ENCODE measurements at regions not wholly inside any gene's neighbourhood (a gene's known extent, or its start where the extent isn't known, plus 50 kb on each side); places are given as distances from the start of the nearest gene placed in this dataset.
"Not testable (repeated sequence)": the region's sequence is repeated elsewhere in the genome, so short reads cannot be mapped to it uniquely, and the experiment has no call there.

- POLR2A ChIA-PET = no interaction called here
- TF ChIP-seq, protein P1, sequence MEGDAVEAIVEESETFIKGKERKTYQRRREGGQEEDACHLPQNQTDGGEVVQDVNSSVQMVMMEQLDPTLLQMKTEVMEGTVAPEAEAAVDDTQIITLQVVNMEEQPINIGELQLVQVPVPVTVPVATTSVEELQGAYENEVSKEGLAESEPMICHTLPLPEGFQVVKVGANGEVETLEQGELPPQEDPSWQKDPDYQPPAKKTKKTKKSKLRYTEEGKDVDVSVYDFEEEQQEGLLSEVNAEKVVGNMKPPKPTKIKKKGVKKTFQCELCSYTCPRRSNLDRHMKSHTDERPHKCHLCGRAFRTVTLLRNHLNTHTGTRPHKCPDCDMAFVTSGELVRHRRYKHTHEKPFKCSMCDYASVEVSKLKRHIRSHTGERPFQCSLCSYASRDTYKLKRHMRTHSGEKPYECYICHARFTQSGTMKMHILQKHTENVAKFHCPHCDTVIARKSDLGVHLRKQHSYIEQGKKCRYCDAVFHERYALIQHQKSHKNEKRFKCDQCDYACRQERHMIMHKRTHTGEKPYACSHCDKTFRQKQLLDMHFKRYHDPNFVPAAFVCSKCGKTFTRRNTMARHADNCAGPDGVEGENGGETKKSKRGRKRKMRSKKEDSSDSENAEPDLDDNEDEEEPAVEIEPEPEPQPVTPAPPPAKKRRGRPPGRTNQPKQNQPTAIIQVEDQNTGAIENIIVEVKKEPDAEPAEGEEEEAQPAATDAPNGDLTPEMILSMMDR (IDR thresholded peaks at IDR 0.05) = no peak
- intact Hi-C loops (cut with micrococcal nuclease) = loop anchor here (5.0 kb wide), 5 partner anchors 36 to 276 kb away; no protein-coding TSS in a partner anchor
- H3K4me3 Mint-ChIP-seq = no peak overlapping the region
- H3K27me3 Mint-ChIP-seq = no peaks in the 10 kb centered on the region
- peaks cover 38% of the 10 kb centered on the region for H3K9me3 Mint-ChIP-seq
- no peak for DNase-seq
- peak overlapping the region; percentile 52 for H3K27ac Mint-ChIP-seq
- CTCF ChIA-PET = interaction anchor here (0.7 to 1.2 kb wide), 2 partner anchors 89 to 859 kb away, joined by 3 read pairs; no protein-coding TSS in a partner anchor
- H3K4me1 Mint-ChIP-seq (ENCODE audit: low read depth) = peaks cover 67% of the 10 kb centered on the region
- peaks cover 60% of the 10 kb centered on the region for H3K36me3 Mint-ChIP-seq (ENCODE audit: low read depth)
- no peak for ATAC-seq
Measured at GRCh38 chr12:47308672-47309071, 228.9 kb upstream of the AMIGO2 start.

DNA sequence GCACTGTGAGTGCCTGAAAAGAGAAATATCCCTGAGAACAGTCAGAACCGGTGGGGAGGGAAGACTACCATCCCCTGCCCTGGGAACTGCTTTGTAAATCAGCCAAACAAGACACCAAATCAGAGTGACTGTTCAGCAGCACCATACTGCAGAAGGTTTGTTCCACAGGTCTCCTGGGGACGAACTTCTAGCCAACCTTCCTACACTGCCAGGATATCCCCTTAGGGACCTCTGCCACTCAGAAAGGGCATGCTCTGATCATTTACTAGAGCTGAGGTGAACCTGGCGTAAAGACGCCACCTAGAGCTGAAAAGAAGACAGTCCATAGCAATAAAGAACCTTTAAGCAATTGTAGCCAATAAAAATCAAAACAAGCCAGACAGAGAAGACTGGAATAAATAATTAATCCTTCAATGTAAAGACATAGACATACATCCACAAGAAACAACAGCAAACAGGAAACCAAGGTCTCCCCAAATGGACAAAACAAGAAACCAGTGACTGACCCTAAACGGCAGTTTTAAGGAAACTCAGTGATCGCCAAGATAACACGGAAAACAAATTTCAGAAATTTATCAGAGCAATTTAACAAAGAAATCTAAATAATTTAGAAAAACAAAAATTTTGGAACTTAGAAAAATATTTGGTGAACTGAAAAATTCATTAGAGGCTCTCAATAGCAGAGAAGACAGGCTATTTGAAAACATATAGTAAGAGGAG lies 228.1 kb upstream of the AMIGO2 start:
- Mint-ChIP-seq H3K4me1 (ENCODE audit: low read depth) (peaks cover 72% of the 10 kb centered on the region), H3K4me3 (peak overlapping the region; percentile 75), H3K27ac (peak overlapping the region; percentile 95), H3K9me3 (peaks cover 38% of the 10 kb centered on the region), H3K36me3 (ENCODE audit: low read depth) (peaks cover 69% of the 10 kb centered on the region), H3K27me3 (no peaks in the 10 kb centered on the region)
- intact Hi-C loops (cut with micrococcal nuclease) = loop anchor here (5.0 kb wide), 5 partner anchors 36 to 276 kb away; no protein-coding TSS in a partner anchor
- TF ChIP-seq, protein P1 (IDR thresholded peaks at IDR 0.05) = peak; percentile 89
- ATAC-seq (peak; percentile 88), DNase-seq (peak; percentile 74)
- ChIA-PET POLR2A (interaction anchor here (0.6 to 2.0 kb wide), 8 partner anchors 27 to 97 kb away, joined by 3 to 10 read pairs (median 6); no protein-coding TSS in a partner anchor), CTCF (interaction anchor here (1.0 to 2.6 kb wide), 14 partner anchors 10 to 286 kb away, joined by 3 to 18 read pairs (median 4); partner anchors contain the start of genes AMIGO2 and PCED1B)

DNA sequence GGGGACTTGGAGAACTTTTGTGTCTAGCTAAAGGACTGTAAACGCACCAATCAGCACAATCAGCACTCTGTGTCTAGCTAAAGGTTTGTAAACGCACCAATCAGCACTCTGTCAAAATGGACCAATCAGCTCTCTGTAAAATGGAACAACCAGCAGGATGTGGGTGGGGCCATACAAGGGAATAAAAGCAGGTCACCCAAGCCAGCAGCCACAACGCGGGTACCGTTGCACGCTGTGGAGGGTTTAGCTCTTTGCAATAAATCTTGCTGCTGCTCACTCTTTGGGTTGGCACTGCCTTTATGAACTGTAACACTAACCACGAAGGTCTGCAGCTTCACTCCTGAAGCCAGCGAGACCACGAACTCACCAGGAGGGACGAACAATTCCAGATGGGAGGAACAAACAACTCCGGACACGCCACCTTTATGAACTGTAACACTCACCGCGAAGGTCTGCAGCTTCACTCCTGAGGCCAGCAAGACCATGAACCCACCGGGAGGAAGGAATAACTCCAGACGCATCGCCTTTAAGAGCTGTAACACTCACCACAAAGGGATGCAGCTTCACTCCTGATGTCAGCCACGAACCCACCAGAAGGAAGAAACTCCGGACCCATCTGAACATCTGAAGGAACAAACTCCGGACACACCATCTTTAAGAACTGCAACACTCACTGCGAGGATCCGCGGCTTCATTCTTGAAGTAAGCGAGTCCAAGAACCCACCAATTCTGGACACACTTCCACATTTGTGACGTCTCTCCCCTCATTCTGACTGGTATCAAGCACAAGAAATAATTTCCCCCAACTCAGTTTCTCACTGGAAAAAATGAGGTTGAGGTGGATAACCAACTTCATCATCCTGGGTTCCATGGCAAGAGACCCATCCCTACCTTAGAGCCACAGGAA lies 227.3 kb upstream of the AMIGO2 start:
- H3K27me3 Mint-ChIP-seq = not testable (repeated sequence)
- Mint-ChIP-seq H3K27ac (peak overlapping the region; percentile 95), H3K4me3 (peak overlapping the region; percentile 75), H3K36me3 (ENCODE audit: low read depth) (peaks cover 71% of the 10 kb centered on the region), H3K4me1 (ENCODE audit: low read depth) (peaks cover 73% of the 10 kb centered on the region), H3K9me3 (peaks cover 38% of the 10 kb centered on the region)
- ChIA-PET CTCF (interaction anchor here (0.8 to 2.6 kb wide), 24 partner anchors 10 to 285 kb away, joined by 3 to 18 read pairs (median 4); partner anchors contain the start of genes AMIGO2 and PCED1B), POLR2A (interaction anchor here (0.6 to 2.0 kb wide), 22 partner anchors 9 to 100 kb away, joined by 3 to 10 read pairs (median 3); no protein-coding TSS in a partner anchor)
- intact Hi-C loops (cut with micrococcal nuclease) = loop anchor here (5.0 kb wide), 5 partner anchors 35 to 275 kb away; no protein-coding TSS in a partner anchor
- ATAC-seq (peak; percentile 54), DNase-seq (peak; percentile 84)

DNA sequence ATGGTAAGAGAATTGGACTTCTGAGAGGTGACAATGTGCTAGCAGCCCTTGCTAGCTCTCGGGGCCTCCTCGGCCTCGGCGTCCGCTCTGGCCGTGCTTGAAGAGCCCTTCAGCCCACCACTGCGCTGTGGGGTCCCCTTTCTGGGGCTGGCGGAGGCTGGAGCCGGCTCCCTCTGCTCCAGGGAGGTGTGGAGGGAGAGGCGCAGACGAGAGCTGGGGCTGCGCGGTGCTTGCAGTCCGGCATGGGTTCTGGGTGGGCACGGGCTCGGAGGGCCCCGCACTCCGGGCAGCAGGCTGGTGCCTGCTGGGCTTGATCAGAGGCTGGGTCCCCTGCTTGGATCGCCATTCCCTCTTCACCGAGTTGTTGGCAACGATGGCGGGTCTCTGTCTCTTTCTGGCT lies 226.4 kb upstream of the AMIGO2 start:
- Mint-ChIP-seq H3K36me3 (ENCODE audit: low read depth) (peaks cover 74% of the 10 kb centered on the region), H3K27me3 (no peaks in the 10 kb centered on the region), H3K9me3 (peaks cover 36% of the 10 kb centered on the region), H3K4me3 (peak overlapping the region; percentile 75), H3K4me1 (ENCODE audit: low read depth) (peaks cover 75% of the 10 kb centered on the region), H3K27ac (peak overlapping the region; percentile 95)
- no peak for ATAC-seq
- CTCF ChIA-PET = interaction anchor here (0.8 to 2.6 kb wide), 16 partner anchors 12 to 272 kb away, joined by 3 to 18 read pairs (median 4); partner anchors contain the start of genes AMIGO2 and PCED1B
- TF ChIP-seq, protein P1 (IDR thresholded peaks at IDR 0.05) = no peak
- intact Hi-C loops (cut with micrococcal nuclease) = loop anchor here (5.0 kb wide), 5 partner anchors 34 to 274 kb away; no protein-coding TSS in a partner anchor
- POLR2A ChIA-PET = interaction anchor here (0.6 to 2.0 kb wide), 18 partner anchors 8 to 99 kb away, joined by 3 to 10 read pairs (median 4); no protein-coding TSS in a partner anchor
- no peak for DNase-seq

DNA sequence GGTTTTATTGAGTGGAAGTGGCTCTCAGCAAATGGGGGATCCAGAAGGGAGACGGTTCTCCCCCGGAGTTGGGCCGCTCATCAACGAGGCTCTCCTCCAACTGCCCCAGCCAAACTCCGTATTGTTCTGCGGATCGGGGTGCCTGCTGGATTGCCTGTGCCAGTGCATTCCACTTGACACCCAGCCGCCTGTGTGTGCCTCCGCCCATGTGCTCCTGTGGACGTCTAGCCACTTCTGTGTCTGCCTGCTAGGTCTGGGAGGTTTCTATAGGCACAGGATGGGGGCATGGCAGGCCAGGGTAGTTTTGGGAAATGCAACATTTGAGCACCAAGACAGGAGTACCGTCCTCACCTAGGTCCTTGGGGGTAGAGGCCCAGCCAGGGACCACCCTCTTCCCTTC lies 225.7 kb upstream of the AMIGO2 start:
- Mint-ChIP-seq H3K27ac (peak overlapping the region; percentile 48), H3K27me3 (no peaks in the 10 kb centered on the region), H3K9me3 (peaks cover 36% of the 10 kb centered on the region), H3K4me1 (ENCODE audit: low read depth) (peaks cover 71% of the 10 kb centered on the region), H3K36me3 (ENCODE audit: low read depth) (peaks cover 68% of the 10 kb centered on the region), H3K4me3 (no peak overlapping the region)
- ChIA-PET CTCF (interaction anchor here (2.6 kb wide), 1 partner anchor 234 kb away, joined by 11 read pairs; no protein-coding TSS in a partner anchor), POLR2A (interaction anchor here (1.3 to 1.6 kb wide), 2 partner anchors 9 to 86 kb away, joined by 5 to 6 read pairs; no protein-coding TSS in a partner anchor)
- DNase-seq (no peak), ATAC-seq (no peak)
- intact Hi-C loops (cut with micrococcal nuclease) = loop anchor here (5.0 kb wide), 5 partner anchors 33 to 273 kb away; no protein-coding TSS in a partner anchor
- TF ChIP-seq, protein P1 (IDR thresholded peaks at IDR 0.05) = no peak

Data from activated CD8-positive, alpha-beta T cell treated with anti-CD3 and anti-CD28 coated beads for 36 hours (primary cell).